ENCODE measurements at regions not wholly inside any gene's neighbourhood (a gene's known extent, or its start where the extent isn't known, plus 50 kb on each side); places are given as distances from the start of the nearest gene placed in this dataset.

DNA sequence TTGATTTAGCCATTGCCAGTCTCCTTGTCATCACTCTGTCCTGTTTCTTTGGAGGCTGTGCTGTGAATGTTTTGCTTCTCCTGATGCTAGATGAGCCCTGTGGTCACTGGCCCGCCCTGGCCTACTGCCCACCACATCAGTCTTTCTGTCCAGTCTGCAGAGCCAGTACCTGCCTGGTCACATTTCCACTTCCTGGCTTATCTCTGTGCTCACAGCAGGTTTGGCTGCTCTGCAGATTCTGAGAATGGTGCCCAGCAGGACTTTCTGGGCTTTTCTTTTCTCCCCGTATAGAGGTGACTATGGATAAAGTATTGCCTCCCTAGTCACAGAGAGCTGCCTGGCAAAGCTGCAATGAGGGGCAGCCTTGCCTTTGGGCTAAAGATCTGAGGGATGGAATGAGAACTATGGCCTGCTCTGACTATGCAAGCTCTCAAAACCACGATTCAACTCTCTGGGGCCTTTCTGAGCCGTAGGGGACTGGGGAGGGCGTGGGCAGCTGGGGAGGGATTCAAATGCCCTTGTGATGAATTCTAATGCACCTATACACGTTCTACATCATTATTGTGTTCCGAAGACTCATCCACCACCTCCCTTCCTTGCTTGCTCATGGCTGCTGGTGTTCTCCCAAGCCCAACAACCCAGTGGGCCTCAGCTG is 410.4 kb upstream of the NPVF start:
- no peak for DNase-seq

DNA sequence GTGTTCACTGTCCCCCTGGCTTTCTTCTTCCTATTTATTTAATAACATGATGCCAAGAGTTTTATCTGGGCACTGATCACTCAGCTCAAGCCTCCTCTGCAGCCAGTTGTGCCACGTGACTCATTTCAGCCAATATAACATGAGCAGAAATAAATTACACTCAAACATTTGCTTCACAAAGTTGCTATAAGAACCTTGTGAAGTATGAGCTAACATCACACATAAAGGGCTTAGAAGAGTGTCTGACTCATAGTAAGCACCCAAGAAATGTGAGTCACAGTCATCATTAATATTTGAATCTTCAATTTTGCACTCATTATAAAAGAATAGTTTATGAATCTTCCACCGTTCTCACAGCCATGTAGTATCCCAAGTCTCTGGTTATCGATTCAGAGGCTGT is 414.6 kb upstream of the NPVF start:
- DNase-seq, result no peak

DNA sequence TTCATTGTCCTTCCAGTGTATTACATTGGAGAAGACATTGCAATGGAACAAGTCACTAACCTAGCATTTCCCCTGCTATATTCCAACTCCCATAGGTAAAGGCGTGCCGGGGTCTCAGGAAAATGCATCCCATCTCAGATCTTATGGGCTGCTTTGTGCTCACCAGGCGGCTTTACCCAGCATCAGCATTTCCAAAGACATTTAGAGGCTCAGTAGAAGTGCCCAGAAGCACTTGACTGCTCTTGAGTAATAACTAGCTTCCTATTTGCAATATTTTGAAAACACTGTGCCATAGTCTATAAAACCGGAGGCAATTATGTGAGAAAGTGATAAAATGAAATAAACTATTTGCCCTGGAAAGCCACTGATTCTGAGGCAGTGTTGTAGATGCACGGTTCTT is 415.0 kb upstream of the NPVF start:
- DNase-seq, result no peak

DNA sequence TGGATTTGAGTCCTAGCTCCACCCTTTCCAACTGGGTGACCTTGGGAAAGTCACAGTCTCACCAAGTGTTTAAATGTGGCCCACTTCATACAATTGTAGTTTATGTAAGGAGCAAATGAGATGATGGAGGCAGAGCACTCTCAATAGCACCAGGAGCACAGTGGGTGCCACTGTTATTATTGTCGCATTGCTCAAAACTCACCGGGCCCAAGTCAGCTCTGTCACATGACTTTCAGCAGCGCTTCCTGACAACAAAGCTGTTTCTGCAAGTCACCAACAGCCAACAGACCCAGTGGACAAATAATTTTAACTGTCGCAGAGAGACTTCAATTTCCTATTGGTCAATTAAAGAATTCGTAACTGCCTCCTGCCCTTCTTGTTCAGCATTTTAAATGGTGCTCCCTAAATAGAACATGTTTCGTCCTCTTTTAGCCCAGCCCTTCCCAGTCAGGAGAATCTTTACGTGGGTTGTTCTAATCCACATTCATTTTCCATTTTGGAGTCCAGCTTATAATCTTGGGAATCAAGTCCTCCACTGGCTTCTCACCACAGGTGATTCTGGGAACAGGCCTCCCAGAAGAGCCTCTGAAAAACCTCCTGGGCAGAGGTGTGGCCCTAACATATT is 415.6 kb upstream of the NPVF start:
- no peak for DNase-seq

DNA sequence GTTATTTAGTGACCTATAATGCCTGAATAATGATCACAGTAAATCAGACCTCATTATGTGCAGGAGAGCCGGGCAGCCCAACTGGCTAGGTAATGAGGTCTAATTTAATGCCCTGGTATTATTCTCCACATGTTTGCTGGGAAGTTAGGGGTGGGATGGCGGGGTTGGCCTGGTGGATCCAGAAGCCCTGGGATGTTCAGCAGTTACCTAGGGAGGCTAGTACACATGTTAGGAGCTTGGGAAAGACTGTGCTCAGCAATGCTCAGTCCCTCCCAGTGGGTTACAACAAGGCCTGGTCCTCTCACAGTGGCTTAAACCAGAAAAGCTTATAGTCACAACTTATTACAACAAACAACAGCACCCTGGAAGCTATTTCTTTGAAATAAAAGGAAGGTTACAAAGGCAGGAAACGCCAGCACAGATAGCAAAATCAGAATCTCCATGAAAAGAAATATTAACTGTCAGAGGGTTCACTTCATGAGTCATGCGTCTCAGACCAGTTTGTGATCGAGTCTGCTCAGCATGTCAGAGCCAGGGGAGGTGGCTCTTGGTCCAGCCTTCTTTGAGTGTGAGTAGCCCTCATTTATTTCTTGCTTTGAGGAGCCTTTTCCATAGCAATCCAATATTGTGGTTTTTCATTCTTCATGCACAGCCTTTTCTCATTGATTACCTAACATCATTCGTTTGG is 418.6 kb upstream of the NPVF start:
- no peak for DNase-seq

DNA sequence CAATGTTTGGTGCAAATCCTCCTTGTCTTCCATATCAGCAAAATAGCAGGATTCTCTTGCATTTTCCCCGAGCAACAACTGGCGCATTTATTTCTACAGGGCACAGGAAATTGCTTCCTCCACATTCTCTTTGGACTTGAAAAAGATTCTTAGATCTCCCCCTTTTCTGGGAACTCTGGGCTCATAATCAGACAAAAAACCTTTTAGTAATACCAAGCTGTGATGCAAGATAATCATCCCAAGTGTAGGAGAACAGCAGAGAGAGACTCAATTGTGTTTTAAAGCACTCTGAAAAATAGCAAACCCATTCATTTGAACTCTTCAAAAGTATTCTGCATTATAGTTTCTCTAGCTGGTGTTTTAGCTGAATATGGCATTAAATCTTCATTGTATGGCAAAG is 419.6 kb upstream of the NPVF start:
- DNase-seq, result no peak

DNA sequence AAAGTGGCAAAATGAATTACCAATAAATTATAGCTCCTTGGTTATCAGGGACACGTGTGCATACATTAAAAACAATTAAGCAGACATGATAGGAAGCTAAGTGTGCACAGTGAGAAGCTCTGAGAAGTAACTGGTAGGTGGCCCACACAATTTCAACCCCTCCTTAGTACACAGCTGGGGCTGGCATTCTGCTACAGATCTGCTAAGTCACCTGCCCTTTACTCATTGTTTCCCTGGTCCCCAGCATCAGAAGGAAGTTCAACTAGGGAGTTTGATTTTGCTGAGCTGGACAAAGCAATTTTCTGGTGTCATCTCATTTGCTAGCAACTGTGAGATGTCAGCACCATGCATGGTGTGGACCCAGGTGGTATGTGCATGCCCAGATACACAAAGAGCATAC is 424.1 kb upstream of the NPVF start:
- no peak for DNase-seq

DNA sequence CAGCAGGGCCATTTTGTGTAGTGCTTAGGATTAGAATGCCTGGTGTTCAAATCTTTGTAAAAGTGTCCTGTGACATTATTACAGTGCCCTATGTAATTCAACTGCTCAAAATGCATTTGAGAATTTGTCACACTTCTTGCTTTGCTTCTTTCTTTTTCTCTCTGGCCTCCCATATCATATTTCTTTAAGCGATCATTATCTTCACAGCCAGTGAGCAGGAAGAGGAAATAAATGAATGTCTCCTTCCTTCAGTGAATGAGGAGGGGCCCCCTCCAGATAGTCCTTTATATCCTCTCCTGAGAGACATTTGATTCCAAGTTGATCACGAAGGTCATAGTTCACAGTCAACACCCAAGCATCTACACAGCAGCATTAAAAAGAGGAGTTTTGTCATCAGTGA is 425.1 kb upstream of the NPVF start:
- no peak for DNase-seq

DNA sequence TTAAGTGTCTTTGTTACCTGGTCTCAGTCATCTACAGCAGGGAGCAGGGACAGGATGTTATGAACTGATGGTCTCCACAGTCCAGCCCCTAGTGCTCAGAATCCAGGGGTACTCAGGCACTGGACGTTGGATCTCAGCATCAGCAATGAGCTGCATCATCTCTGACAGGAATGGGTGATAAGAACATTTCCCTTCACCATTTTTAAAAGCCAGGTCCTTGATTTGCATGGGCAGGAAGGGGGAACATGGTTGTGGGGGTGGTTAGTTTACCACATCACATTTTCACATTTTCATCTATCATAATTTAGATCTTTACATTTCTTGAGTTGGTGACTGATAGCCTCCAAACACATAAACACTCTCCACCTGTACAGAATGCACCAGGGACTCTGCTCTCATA is 427.8 kb upstream of the NPVF start:
- DNase-seq, result no peak

DNA sequence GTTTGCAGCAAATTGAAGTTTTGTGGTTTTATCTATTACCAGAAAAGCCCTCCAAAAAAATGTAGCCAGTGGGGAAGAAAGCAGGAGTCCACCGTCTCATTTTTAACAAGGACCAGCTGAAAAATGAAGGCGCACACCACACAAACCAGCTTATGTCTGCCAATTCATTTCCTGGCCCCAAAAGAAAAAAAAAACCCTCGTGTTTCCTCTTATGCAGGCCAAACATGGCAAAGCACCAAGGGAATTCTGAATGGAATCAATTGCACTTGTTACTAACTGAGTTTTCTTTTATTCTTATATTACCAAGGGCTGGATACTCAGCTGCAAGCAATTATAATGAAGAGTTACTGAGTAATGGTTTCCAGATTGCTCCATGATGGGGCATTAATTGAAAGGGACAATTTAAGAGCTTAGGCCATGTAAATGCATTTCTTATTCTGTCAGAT is 428.3 kb upstream of the NPVF start:
- no peak for DNase-seq

DNA sequence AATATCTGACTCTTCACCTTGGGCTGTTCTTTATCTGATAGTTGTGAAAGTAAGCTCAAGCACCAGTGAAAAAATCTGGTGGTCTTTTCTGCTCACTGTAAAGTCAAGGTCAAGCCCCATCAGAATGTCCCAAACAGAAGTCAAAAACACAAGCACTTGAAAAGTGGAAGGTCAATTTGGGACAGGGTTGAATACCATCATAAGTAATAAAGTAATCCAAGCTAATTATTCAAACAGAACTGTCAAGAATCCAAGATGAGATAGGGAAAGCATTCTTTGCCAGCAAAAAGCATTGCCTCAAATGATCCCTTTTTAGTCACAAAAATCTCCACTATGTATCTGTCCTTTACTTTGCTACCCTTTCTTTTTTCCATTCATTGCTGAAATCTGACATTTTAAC is 430.1 kb upstream of the NPVF start:
- no peak for DNase-seq

DNA sequence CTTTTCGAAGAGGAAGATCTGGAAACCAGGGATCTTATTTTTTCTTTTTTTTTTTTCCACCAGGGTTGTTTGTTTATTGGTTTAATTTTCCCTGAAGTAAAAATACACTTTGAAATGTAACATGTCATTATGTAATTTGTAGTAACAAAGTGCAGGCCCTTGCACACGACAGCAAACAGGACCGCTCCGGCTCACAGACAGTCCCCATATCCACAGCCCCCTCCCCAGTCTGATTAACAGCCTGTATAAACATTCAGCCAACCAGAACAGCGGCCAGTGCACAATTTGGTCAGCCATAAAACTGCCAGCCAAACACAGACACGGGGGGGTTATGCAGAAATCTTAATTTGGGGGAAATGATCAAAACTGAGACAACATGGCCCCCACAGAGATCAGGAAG is 431.6 kb upstream of the NPVF start:
- no peak for DNase-seq

DNA sequence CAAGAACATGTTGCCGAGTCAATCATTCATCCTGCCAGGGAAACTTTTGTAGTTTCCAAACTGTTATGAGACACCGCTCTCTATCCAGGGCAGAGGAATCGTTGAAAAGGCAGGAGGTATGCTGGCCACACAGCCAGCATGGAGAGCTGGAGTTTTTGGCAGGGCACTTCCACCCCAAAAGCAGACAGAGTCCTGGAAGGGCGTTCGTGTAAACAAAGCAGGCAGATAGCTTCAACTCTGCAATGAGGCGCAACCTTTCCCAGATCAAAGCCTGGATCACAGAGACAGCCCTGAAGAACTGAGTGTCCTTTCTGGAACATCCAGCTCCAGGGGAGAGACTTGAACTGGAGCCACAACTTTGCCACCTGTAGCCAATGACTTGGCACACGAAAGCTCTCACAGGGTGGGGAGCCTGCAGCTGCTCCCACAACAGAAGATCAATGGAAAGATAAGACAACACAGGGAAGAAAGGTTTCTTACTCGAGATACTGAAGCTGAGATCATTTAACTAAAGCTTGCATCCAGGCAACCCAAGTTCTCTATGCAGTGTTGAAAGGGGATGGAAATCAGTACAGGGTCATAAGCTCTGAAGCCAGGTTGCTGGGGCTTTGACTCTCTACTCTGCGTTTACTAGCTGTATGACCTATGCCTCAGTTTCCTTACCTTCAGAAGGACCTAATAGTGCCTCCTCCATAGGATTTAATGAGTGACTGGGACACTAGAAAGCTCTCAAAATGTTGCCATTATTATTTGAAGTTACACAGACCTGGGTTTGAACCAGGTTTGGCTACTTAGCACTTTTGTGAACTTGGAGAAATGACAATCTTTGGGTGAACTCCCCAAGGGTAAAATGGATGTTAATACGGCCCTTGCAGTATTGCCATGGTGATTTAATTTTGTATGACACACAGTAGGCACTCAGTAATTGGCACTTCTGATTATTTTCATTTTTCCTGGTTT is 434.8 kb upstream of the NPVF start:
- DNase-seq, result no peak

DNA sequence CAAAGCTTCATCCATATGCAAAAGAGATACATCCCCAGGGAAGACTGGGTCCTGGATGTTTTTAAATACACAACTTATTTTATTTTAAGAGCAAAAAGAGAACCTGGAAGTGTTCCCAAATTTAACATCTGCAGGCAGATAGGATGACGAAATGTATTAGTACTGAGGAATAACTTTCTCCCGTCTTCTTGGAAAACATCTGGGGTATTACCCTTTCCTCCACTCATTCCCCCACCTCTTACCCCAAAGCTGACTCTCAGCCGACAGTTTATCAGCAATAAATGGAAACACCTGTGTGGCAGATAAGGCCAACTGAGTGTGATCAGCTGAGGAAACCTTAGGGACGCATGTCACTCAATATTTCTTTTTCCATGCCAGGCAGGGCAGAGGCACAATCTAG is 435.6 kb upstream of the NPVF start:
- DNase-seq, result no peak

DNA sequence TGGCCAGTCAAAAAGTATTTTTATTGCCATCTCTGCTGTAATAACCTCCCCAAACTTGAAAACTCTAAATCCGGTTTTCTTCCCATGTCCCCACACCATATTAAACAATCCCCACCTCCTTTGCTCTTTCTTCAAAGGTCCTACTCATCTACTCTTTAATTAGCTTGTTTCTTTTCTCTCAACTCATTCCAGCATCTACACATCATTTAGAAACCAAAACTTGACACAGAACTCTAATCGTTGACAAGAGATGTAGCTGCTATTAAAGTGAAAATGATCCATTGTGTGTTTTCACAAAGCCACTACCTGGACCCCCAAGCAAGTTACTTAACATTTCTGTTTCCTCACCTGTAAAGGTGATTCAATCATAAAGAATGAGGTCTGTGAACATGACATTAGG is 436.3 kb upstream of the NPVF start:
- no peak for DNase-seq

DNA sequence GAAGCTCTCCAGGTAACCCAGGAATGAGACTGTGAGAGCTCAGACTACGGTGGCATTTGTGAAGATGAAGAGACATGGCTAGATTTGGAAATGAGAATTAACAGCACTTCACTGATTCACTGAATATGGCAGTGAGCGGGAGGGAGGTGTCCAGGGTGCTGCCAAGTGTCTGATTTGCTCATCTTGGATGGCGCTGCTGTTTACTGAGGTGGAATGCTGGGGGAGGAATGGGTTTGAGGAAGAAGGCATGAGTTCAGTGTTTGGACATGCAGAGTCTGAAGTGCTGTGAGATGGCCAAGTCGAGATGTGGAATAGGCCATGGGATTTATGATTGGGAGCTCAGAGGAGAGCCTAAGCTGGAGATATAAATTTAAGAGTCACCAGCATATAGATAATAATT is 437.1 kb upstream of the NPVF start:
- no peak for DNase-seq

DNA sequence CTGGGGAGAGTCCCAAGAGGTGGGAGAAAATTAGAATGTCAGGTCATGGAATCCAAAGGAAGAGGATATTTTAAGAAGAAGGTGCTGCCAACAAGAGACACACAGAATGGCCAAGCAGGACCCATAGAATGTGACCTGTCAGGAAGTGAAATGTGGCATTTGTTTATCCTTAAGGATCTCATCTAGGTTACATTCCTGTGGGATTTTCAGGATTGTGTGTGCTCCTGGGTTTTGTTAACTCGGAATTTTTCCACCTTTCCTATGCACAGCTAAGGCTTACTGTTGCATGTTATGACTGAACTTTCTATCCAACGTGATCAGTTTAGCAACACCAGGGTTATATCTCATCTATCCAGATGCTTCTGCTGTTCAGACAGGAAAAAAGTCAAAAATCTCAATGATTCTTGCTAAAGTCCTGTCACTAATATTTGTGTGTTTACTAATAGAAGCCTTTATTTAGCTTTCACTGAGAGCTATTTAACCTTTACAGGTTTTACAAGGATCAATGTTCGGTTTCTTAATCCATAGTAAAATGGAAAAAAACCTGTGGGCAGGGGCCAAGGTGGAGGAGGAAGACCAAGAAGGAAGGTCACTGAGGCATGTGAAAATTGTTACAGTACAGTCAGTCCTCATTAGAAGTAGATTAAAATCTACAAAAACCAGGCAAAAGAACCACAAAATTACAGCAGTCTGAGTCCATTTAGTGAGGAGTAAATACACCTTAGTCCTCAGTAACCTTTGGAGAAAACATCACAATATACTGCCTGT is 437.8 kb upstream of the NPVF start:
- no peak for DNase-seq

DNA sequence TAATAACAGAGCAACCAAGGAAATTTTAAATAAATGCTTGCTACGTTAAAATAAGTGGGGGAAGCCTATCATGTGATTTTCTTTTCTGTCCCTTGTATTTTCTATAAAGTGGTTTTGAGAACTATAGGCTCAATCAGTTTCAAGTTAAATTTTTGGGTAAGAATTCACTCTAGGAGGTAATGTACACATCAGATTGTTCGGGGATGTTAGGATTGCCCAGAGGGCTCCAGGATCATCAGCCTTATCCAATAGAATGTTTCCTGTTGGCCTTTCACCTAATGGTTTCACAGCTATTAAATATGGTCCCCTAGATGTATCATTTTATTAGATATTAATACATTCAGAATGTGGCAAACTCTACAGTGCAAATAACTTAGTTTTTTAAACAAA is 438.4 kb upstream of the NPVF start:
- DNase-seq, result no peak

DNA sequence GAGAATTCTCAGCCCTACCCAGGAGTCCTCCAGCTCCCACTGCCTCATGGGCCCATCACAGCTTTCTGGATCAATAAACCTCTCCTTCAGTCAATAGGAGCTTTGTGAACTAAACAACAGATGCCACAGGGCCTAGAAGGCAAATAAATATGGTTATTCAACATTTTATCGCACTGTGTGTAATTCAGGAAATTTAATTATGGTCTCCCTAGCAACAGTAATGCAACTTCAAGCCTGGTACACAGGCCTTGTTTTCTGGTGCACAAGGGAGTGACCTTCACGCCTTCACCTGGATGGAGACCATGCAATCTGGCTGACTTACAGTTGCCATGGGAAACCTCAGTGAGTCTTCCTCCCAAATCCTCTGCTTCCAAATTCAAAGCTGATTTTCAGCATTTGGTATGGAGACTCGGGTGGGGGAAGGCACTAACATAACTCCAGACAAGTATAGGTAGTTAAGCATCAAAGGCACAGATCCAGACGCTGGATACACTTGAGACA is 441.0 kb upstream of the NPVF start:
- no peak for DNase-seq

DNA sequence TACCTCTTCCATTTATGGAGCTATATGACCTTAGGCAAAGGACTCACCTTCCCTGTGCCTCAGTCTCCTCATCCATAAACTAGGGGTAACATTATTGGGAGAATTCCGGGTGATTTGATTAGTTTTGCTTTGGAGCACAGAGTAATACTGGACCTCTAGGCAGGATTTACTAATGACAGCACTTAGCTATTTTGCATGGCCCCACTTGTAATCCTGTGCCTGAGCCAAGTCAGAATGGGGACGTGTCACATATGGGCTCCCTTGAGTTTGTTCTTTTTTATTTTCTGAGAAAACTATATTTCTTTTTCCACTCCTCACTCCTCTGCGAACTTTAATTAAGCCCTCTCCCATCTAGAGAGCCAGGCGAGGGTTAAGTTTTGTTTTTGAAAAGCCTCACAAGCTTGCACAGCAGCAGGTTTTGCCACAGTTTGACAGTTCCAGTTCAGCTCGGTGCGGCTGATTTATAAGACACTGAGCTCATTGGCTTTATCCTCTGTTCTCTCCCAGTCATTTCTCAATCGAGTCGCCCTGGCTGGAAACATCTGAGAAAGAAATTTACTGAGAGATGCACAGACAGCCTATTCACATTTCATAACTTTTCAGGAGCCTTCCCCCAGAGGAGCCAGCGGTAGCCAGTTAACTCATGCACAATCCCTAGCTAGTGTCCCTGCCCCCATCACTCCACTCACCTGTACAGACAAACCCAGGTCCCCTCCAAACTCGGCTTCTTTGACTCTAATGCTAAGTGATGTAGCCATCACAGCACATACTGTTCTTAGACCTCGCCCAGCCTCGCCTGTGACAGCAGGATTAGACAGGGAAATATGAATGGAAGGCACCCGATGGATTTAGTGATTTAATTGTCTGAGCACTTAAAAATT is 441.9 kb upstream of the NPVF start:
- DNase-seq, result no peak

DNA sequence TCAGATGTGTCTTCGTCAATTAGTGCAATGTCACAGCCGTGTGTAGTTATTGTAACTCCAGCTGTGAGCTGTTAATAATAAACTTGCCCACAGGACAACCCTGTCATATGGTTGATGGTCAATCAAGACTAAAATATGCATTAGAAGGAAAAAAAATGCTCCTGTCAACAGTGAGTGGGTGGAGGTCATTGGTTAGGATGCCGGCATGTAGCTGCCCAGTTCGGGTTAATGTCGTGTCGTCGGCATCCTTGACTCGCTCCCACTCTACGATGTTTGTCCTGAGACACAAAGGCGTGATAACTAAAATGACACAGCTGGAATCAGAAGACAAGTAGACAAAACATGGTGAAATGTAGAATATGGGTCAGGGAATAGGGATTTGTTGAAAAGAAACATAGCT is 442.8 kb upstream of the NPVF start:
- no peak for DNase-seq
